Naive thymus-derived CD8-positive, alpha-beta T cell (primary cell): ENCODE measurements at regions not wholly inside any gene's neighbourhood (a gene's known extent, or its start where the extent isn't known, plus 50 kb on each side); places are given as distances from the start of the nearest gene placed in this dataset.

ENCODE experiments used
- ATAC-seq, 2 donors: fragments of 150-1000 bp; cut with Tn5 transposase in 1 of 2; sonication (Bioruptor Pico), chemical (Tn5 transposase) in 1 of 2; 1 replicate in 1 of 2; 2 replicates in 1 of 2; pipeline ENCODE4 v1.10.0; 2021; ENCODE audit warnings: mild to moderate bottlenecking in 2 of 2, moderate library complexity in 2 of 2
- POLR2A ChIA-PET: fragments of 350-600 bp; sonication (Branson Sonifier 250); formaldehyde crosslinking; loops from one replicate; lab custom pipeline; 2021; ENCODE audit warnings: antibody characterized with exemption; lab: Charles Lee
- DNase-seq, 10 donors: peaks; one replicate each; pipeline versions ENCODE4 v3.0.0 to v3.0.0-alpha.2; 2020 to 2022
- H3K27ac Mint-ChIP-seq, 10 donors: one replicate each; pipeline ENCODE4 v1.8.0; 2020 to 2022; ENCODE audit warnings: mild to moderate bottlenecking in 10 of 10, mixed read lengths in 10 of 10, moderate library complexity in 4 of 10, inconsistent platforms in 1 of 10
- H3K27me3 Mint-ChIP-seq, 5 donors: one replicate each; pipeline ENCODE4 v1.8.0; 2021 to 2022; ENCODE audit warnings: mixed read lengths in 5 of 5
- H3K36me3 Mint-ChIP-seq, 3 donors: one replicate each; pipeline ENCODE4 v1.8.0; 2020 to 2022; ENCODE audit warnings: mixed read lengths in 3 of 3, mild to moderate bottlenecking in 2 of 3, inconsistent platforms in 1 of 3
- H3K4me1 Mint-ChIP-seq, 4 donors: one replicate each; pipeline ENCODE4 v1.8.0; 2021 to 2022; ENCODE audit warnings: mixed read lengths in 4 of 4
- H3K4me3 Mint-ChIP-seq, 10 donors: one replicate each; pipeline ENCODE4 v1.8.0; 2020 to 2022; ENCODE audit warnings: mild to moderate bottlenecking in 10 of 10, mixed read lengths in 10 of 10, moderate library complexity in 6 of 10, inconsistent platforms in 1 of 10
- H3K9me3 Mint-ChIP-seq, 9 donors: one replicate each; pipeline ENCODE4 v1.8.0; 2020 to 2022; ENCODE audit warnings: mixed read lengths in 9 of 9, mild to moderate bottlenecking in 3 of 9, inconsistent platforms in 1 of 9, moderate library complexity in 1 of 9

- POLR2A ChIA-PET = interaction anchor here (0.8 to 16.4 kb wide), 5 partner anchors 7 to 86 kb away, joined by 3 to 269 read pairs (median 70); partner anchors contain the start of gene BCOR
- H3K9me3 Mint-ChIP-seq = peaks cover 0 to 7% (median 0%) of the 10 kb centered on the region in 9 donors
- peaks cover 18 to 54% (median 43%) of the 10 kb centered on the region in 4 donors for H3K4me1 Mint-ChIP-seq
- peak overlapping the region; percentile 88 to 94 (median 92) for H3K4me3 Mint-ChIP-seq
- H3K27ac Mint-ChIP-seq = peak overlapping the region; percentile 96 to 100 (median 98)
- H3K27me3 Mint-ChIP-seq = no peaks in the 10 kb centered on the region
- ATAC-seq (no peak), DNase-seq (no peak)
- H3K36me3 Mint-ChIP-seq = no peaks in the 10 kb centered on the region
Observed at GRCh38 chrX:40173143-40174000, 75.6 kb upstream of the BCOR start.

GRCh38 chrX:40172401-40173142 is 74.8 kb upstream of the BCOR start:
- Mint-ChIP-seq H3K27me3 (no peaks in the 10 kb centered on the region), H3K36me3 (no peaks in the 10 kb centered on the region), H3K27ac (peak overlapping the region; percentile 96 to 100 (median 99)), H3K4me3 (peak overlapping the region; percentile 88 to 94 (median 92)), H3K4me1 (peaks cover 18 to 51% (median 39%) of the 10 kb centered on the region in 4 donors), H3K9me3 (peaks cover 0 to 7% (median 0%) of the 10 kb centered on the region in 9 donors)
- ATAC-seq (no peak), DNase-seq (peak in 2 of 10 donors; percentile 20 to 30)
- POLR2A ChIA-PET = interaction anchor here (0.8 to 16.4 kb wide), 5 partner anchors 18 to 106 kb away, joined by 3 to 269 read pairs (median 5); partner anchors contain the start of gene BCOR

GRCh38 chrX:40171513-40172400 is 74.0 kb upstream of the BCOR start:
- peak overlapping the region; percentile 96 to 100 (median 99) for H3K27ac Mint-ChIP-seq
- DNase-seq (peak in 2 of 10 donors; percentile 36 to 38), ATAC-seq (no peak)
- H3K36me3 Mint-ChIP-seq = no peaks in the 10 kb centered on the region
- POLR2A ChIA-PET = interaction anchor here (0.8 to 16.4 kb wide), 7 partner anchors 17 to 212 kb away, joined by 3 to 269 read pairs (median 4); partner anchors contain the start of gene BCOR
- H3K27me3 Mint-ChIP-seq = no peaks in the 10 kb centered on the region
- H3K9me3 Mint-ChIP-seq = peaks cover 0 to 3% (median 0%) of the 10 kb centered on the region in 9 donors
- H3K4me3 Mint-ChIP-seq = peak overlapping the region; percentile 85 to 94 (median 90)
- H3K4me1 Mint-ChIP-seq = peaks cover 18 to 53% (median 42%) of the 10 kb centered on the region in 4 donors

- DNase-seq = peak in 2 of 10 donors; percentile 22
- H3K9me3 Mint-ChIP-seq = peaks cover 0 to 3% (median 0%) of the 10 kb centered on the region in 9 donors
- POLR2A ChIA-PET = interaction anchor here (0.8 to 16.4 kb wide), 7 partner anchors 17 to 211 kb away, joined by 3 to 269 read pairs (median 4); partner anchors contain the start of gene BCOR
- no peaks in the 10 kb centered on the region for H3K27me3 Mint-ChIP-seq
- peaks cover 18 to 61% (median 50%) of the 10 kb centered on the region in 4 donors for H3K4me1 Mint-ChIP-seq
- no peaks in the 10 kb centered on the region for H3K36me3 Mint-ChIP-seq
- peak overlapping the region; percentile 96 to 99 (median 99) for H3K27ac Mint-ChIP-seq
- ATAC-seq = no peak
- peak overlapping the region; percentile 85 to 94 (median 90) for H3K4me3 Mint-ChIP-seq
Observed at GRCh38 chrX:40170830-40171512, 73.2 kb upstream of the BCOR start.

GRCh38 chrX:40169193-40170101 is 71.7 kb upstream of the BCOR start:
- POLR2A ChIA-PET = interaction anchor here (0.6 to 16.4 kb wide), 13 partner anchors 6 to 1365 kb away, joined by 3 to 269 read pairs (median 6); partner anchors contain the start of gene BCOR
- H3K4me1 Mint-ChIP-seq = peaks cover 16 to 58% (median 50%) of the 10 kb centered on the region in 4 donors

GRCh38 chrX:40168480-40169011 is 70.8 kb upstream of the BCOR start:
- peaks cover 13 to 50% (median 46%) of the 10 kb centered on the region in 4 donors for H3K4me1 Mint-ChIP-seq

More at GRCh38 chrX:40169193-40170101, 71.7 kb upstream of the BCOR start:
- Mint-ChIP-seq H3K4me3 (peak overlapping the region; percentile 85 to 94 (median 90)), H3K27ac (peak overlapping the region; percentile 96 to 99 (median 99)), H3K9me3 (peaks cover 0 to 3% (median 0%) of the 10 kb centered on the region in 9 donors), H3K27me3 (no peaks in the 10 kb centered on the region), H3K36me3 (no peaks in the 10 kb centered on the region)
- DNase-seq (peak in 9 of 10 donors; percentile 54 to 90 (median 76)), ATAC-seq (peak; percentile 55 to 68)

GRCh38 chrX:40167850-40168479 is 70.2 kb upstream of the BCOR start:
- ATAC-seq (no peak), DNase-seq (peak in 1 of 10 donors; percentile 34)
- H3K27ac Mint-ChIP-seq = peak overlapping the region; percentile 86 to 96 (median 93)
- no peaks in the 10 kb centered on the region for H3K36me3 Mint-ChIP-seq
- peaks cover 0 to 3% (median 0%) of the 10 kb centered on the region in 9 donors for H3K9me3 Mint-ChIP-seq
- peaks cover 10 to 46% (median 41%) of the 10 kb centered on the region in 4 donors for H3K4me1 Mint-ChIP-seq
- POLR2A ChIA-PET = interaction anchor here (0.6 to 16.4 kb wide), 14 partner anchors 8 to 1007 kb away, joined by 3 to 269 read pairs (median 4); partner anchors contain the start of gene BCOR
- H3K27me3 Mint-ChIP-seq = no peaks in the 10 kb centered on the region
- H3K4me3 Mint-ChIP-seq = peak overlapping the region; percentile 80 to 91 (median 88)

More at GRCh38 chrX:40168480-40169011, 70.8 kb upstream of the BCOR start:
- H3K4me3 Mint-ChIP-seq = peak overlapping the region; percentile 80 to 94 (median 88)
- ATAC-seq = no peak
- H3K9me3 Mint-ChIP-seq = peaks cover 0 to 3% (median 0%) of the 10 kb centered on the region in 9 donors
- DNase-seq = no peak
- POLR2A ChIA-PET = interaction anchor here (0.8 to 16.4 kb wide), 13 partner anchors 7 to 158 kb away, joined by 3 to 269 read pairs (median 5); partner anchors contain the start of gene BCOR
- H3K27me3 Mint-ChIP-seq = no peaks in the 10 kb centered on the region
- H3K36me3 Mint-ChIP-seq = no peaks in the 10 kb centered on the region
- H3K27ac Mint-ChIP-seq = peak overlapping the region; percentile 86 to 99 (median 94)

- POLR2A ChIA-PET = interaction anchor here (0.6 to 16.4 kb wide), 9 partner anchors 9 to 1008 kb away, joined by 3 to 269 read pairs (median 8); partner anchors contain the start of gene BCOR
- Mint-ChIP-seq H3K36me3 (no peaks in the 10 kb centered on the region), H3K9me3 (peaks cover 0 to 3% (median 0%) of the 10 kb centered on the region in 9 donors), H3K27ac (peak overlapping the region; percentile 86 to 96 (median 93)), H3K4me1 (peaks cover 8 to 48% (median 40%) of the 10 kb centered on the region in 4 donors), H3K4me3 (peak overlapping the region; percentile 80 to 91 (median 88)), H3K27me3 (no peaks in the 10 kb centered on the region)
- ATAC-seq (peak in 1 of 2 donors; percentile 27), DNase-seq (peak in 1 of 10 donors; percentile 7)
Observed at GRCh38 chrX:40167233-40167849, 69.6 kb upstream of the BCOR start.

GRCh38 chrX:40166582-40166981 is 68.8 kb upstream of the BCOR start:
- no peak for ATAC-seq

More at GRCh38 chrX:40166582-40166981, 68.8 kb upstream of the BCOR start:
- POLR2A ChIA-PET = interaction anchor here (1.2 to 16.4 kb wide), 5 partner anchors 9 to 69 kb away, joined by 3 to 269 read pairs (median 70); partner anchors contain the start of gene BCOR
- Mint-ChIP-seq H3K36me3 (no peaks in the 10 kb centered on the region), H3K4me1 (peaks cover 12 to 55% (median 41%) of the 10 kb centered on the region in 4 donors), H3K9me3 (peaks cover 0 to 2% (median 0%) of the 10 kb centered on the region in 9 donors), H3K4me3 (peak overlapping the region; percentile 80 to 91 (median 88)), H3K27me3 (no peaks in the 10 kb centered on the region), H3K27ac (peak overlapping the region; percentile 86 to 96 (median 93))
- no peak for DNase-seq
